DMS114 treated with DMSO at 0.1 percent for 48 hours (cell line): ENCODE measurements at regions not wholly inside any gene's neighbourhood (a gene's known extent, or its start where the extent isn't known, plus 50 kb on each side); places are given as distances from the start of the nearest gene placed in this dataset.
A peak's percentile ranks its signal among the peaks of the same experiment; 100 is the strongest.

Experiments
- DNase-seq: peaks from one replicate; lab custom pipeline; 2025; ENCODE audit not compliant: unreplicated experiment; lab: John Stamatoyannopoulos, UW

- peak; percentile 56 for DNase-seq
Observed at GRCh38 chr9:14433351-14434157, 119.6 kb upstream of the NFIB start.

GRCh38 chr9:14432666-14433350, 118.9 kb upstream of the NFIB start:
- no peak for DNase-seq

GRCh38 chr9:14428781-14429230, 114.9 kb upstream of the NFIB start:
- DNase-seq: peak; percentile 10

- no peak for DNase-seq
Observed at GRCh38 chr9:14427419-14427818, 113.5 kb upstream of the NFIB start.

DNA sequence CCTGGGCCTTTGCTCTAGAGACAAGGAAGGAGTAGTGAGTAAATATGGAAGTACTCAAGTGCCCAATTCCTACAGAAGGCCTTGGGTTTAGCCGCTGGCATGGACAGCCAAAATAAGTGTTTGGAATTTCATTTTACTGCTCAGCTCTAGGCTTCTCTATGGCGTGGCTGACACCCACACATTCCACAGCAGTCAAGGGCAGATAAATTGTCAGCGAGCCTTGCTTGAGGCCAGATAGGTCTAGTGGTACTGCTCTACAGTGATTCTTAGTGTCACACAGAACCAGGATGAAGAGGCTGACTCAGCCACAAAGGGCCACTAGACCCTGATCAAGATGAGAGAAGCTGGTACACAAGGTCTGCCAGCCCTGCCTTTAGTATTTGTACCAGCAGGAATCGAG, 111.0 kb upstream of the NFIB start:
- DNase-seq: no peak

GRCh38 chr9:14424289-14424688, 110.3 kb upstream of the NFIB start:
- DNase-seq: no peak

GRCh38 chr9:14423815-14424261, 109.9 kb upstream of the NFIB start:
- no peak for DNase-seq

GRCh38 chr9:14421291-14421690, 107.3 kb upstream of the NFIB start:
- DNase-seq: no peak

DNA sequence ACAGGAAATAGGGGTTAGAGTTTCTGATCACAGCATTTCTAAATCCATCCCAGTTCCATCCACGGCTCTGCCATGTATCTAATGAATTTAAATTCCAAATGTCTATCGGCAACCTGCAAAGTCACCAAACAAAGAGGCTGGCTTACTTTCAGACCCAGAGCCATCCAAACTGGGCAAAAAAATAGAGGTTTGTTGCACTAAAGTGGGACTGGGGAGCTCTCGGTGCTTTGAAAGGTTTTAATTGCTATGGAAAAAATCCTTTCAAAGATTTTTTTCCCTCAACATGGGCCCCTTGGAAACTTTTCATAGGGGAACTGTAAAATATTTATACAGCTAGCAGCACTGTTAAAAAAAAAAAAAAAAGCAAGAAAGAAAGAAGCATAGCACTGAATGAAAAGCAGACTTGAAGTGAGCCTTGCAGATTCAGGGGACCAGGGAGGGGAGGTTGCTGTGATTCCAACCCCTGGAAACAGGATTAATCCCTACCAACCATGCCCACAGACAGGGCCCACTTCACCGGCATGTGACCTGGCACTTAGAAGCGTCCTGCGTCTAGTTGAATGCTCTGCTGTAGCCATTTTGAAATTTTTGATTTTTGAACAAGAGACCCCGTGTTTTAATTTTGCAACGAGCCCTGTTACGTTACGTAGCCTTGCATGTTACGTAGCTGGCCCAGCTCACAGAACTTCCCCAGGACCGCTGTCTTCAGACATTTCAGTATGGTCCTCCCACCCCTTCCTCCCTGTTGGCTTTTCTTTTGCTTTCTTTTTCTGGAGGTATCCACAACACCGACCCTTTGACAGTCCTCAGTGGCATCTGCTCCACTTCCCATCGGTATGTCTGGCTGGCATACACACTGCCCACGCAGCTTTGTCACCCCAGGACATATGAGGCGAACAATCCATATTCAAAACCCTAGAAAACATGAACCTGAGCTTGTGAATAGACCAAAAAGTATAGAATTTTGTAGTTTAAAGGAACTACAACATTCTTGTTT, 105.3 kb upstream of the NFIB start:
- no peak for DNase-seq

GRCh38 chr9:14418301-14418940, 104.5 kb upstream of the NFIB start:
- no peak for DNase-seq

DNA sequence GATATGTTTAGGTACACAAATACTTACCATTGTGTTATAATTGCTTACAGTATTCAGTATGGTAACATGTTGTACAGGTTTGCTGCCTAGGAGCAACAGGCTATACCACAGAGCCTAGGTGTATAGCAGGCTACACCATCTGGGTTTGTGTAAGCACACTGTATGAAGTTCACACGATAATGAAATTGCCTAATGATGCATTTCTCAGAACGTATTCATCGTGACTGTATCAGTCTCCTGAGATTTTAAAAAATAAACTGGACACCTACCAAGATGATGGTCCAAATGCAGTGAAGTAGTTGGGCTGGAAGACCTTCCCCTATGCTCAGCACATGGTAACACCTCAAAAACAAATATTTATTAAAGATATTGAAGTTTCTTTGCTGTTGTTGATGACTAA, 103.3 kb upstream of the NFIB start:
- no peak for DNase-seq

- DNase-seq: no peak
Observed at GRCh38 chr9:14415947-14416346, 102.0 kb upstream of the NFIB start.

GRCh38 chr9:14413812-14414211, 99.9 kb upstream of the NFIB start:
- no peak for DNase-seq

GRCh38 chr9:14412775-14413174, 98.8 kb upstream of the NFIB start:
- DNase-seq: no peak

DNA sequence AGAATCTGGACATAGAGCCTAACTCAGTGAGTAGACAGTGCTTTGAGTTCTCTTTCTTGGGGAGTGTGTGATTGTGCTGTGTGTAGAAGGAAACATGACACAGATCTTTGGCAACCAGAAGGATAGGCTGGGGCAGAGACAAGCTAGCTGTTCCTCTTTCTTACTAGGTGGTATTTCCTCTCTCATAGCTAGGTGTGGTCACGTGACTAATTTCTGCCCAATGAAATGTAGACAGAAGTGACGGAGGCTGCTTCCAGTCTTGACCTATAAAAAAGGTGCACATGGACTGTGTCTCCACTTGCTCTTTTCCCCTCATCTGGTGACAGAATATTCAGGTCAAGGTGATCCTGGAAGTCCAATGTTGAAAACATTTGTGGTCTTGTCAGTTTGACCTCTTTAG, 92.5 kb upstream of the NFIB start:
- DNase-seq: no peak

- no peak for DNase-seq
Observed at GRCh38 chr9:14405176-14405706, 91.3 kb upstream of the NFIB start.

DNA sequence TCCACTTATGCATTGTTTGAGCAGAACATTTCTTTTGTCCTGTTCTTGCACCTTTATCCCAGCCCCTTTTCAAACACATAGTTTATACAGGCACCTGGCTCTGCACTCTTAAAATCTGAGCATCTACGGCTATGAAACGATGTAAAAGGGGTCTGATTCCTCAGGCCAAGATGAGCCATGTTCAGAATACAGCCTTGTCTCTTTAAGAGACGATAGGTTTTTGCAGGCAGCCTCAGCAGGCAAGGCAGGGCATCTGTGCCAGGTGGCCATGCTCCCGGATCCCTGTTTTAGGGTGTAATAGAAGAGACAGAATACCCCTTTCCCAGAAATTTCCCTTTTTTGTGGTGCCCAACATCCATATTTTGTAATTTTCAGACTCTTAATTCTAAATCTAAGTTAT, 89.1 kb upstream of the NFIB start:
- DNase-seq: no peak

DNA sequence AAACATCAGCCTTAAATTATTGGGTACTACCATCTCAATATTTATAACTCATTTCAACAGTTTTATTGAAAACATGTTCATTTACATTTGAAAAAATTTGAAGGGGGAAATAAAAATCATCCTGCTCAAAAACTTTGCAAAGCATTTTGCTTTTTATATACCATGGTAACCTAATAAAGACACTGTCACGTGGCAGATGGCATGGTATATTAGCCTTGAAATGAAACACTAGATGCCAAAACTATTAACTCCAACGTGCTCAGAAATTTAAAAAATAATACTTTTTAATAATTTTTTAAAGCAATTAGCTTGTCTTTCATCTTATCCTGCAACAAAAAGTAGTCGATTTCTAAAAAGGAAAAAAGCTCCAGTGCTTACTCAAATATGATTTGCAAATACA, 88.6 kb upstream of the NFIB start:
- no peak for DNase-seq

DNA sequence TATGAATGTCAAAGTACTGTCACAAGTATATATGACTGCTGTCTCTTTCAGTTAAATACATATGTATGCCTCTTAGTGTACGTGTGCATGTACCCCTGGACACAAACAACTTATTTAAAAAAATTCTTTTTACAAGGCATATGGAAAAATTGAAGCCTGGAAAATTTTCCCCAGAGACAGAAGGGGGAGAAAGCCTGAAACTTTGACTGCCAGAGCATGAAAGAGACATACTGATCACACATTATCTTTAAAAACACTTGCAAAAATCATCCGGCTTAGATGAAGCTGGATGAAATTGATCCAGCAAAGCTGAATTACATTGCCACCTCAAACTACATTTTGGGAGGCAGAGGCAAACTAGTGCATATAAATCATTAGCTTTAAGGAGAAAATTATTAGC, 88.0 kb upstream of the NFIB start:
- DNase-seq: no peak

DNA sequence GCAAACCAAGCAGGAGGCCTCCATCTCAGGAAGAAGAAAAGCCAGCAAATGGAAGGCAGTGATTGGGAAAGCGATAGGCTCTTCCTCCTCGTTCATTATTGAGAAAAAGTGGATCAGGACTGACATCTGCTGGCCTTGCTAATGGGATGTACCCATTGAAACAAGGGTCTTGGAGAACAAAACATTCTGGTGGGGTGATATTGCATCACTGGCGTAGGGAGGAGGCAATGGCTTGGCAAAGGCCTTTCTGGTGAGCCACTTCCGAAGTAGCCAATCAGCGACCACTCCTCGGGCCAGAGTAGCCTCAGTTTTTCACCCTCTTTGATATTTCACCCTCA, 86.7 kb upstream of the NFIB start:
- no peak for DNase-seq
